Activated T-helper 2 cell treated with anti-CD3 and anti-CD28 coated beads, Interferon-gamma antibody, Interleukin-2, Interleukin-4, amounts not matched to agents 10 μg/mL and 5 μg/mL and 100 μg/mL, durations not matched to agents 14 hours and 24 hours and 36 hours (primary cell): ENCODE measurements at regions not wholly inside any gene's neighbourhood (a gene's known extent, or its start where the extent isn't known, plus 50 kb on each side); places are given as distances from the start of the nearest gene placed in this dataset.
"Not testable (repeated sequence)": the region's sequence is repeated elsewhere in the genome, so short reads cannot be mapped to it uniquely, and the experiment has no call there.

Experiments used
- DNase-seq: peaks from one replicate; pipeline ENCODE4 v3.0.0; 2021; ENCODE audit warnings: low spot score
- H3K27ac Mint-ChIP-seq: one replicate; pipeline ENCODE4 v1.8.0; 2021; ENCODE audit warnings: mixed read lengths
- H3K27me3 Mint-ChIP-seq: one replicate; pipeline ENCODE4 v1.8.0; 2021; ENCODE audit warnings: low read depth, mixed read lengths
- H3K36me3 Mint-ChIP-seq: one replicate; pipeline ENCODE4 v1.8.0; 2021; ENCODE audit warnings: low read depth, mixed read lengths
- H3K4me1 Mint-ChIP-seq: one replicate; pipeline ENCODE4 v1.8.0; 2021; ENCODE audit warnings: low read depth, mixed read lengths
- H3K4me3 Mint-ChIP-seq: one replicate; pipeline ENCODE4 v1.8.0; 2021; ENCODE audit warnings: low read depth, mild to moderate bottlenecking, moderate library complexity, mixed read lengths
- H3K9me3 Mint-ChIP-seq: one replicate; pipeline ENCODE4 v1.8.0; 2021; ENCODE audit warnings: mixed read lengths
- intact Hi-C: fragments of 100-400 bp; cut with micrococcal nuclease; formaldehyde crosslinking; loops from one replicate; pipeline ENCODE4 v1.15.1; 2023

DNA sequence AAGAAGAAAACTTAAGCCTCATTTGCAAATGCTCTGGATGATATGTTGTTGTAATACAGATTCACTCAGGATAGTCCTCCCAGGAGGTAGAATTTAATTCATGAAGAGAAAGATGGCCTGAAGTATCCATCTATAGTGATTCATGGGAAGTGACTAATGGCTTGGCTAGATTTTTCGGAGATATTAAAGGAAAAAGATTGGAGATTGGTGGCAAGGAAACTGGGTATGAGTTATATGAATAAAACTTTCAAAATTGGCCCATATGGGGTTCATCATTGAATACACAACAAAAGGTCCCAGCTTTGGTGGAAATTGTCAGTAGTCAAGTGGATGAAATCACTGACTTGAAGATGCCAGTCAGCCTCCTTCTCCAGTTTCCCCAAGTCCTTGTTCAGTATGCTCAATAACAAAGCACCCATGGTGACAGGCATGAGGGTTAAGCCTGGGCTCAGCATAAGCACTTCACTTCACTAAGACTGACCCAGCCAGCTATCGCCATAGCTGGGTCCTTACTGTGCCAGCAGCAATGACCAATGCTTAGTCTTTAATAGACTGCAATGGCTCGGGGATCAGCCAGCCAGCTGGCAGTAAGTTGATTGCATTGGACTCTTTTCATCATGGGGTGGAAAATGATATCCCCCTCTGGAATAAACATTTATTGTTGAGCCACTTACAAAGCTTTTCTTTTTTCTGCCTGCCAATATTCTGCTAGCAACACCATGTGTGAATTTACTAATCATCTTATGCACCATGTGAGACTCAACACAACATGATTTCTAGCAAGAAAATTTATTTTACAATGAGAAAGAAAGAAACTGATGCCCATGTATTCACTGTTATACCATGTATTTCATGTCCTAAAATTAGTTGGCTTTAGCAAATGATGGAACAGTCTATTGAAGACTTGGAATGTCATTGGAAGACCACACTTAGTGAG is 176.6 kb upstream of the TACR1 start:
- DNase-seq: no peak
- no peaks in the 10 kb centered on the region for H3K27me3 Mint-ChIP-seq
- intact Hi-C loops: no loop called here
- H3K36me3 Mint-ChIP-seq: no peaks in the 10 kb centered on the region
- H3K27ac Mint-ChIP-seq: no peak overlapping the region
- H3K4me3 Mint-ChIP-seq: no peak overlapping the region
- no peaks in the 10 kb centered on the region for H3K4me1 Mint-ChIP-seq
- H3K9me3 Mint-ChIP-seq: peaks cover 11% of the 10 kb centered on the region

DNA sequence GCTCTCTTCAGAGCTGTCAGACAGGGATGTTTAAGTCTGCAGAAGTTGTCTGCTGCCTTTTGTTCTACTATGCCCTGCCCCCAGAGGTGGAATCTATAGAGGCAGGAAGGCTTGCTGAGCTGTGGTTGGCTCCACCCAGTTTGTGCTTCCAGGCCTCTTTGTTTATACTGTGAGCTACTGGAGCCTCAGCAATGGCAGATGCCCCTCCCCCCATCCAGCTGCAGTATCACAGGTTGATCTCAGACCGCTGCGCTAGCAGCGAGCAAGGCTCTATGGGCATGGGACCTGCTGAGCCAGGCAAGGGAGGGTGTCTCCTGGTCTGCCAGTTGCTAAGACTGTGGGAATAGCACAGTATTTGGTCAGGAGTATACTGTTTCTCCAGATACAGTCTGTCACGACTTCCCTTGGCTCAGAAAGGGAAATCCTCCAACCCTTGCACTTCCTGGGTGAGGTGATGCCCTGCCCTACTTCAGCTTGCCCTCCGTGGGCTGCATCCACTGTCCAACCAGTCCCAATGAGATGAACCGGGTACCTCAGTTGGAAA is 175.2 kb upstream of the TACR1 start:
- H3K27me3 Mint-ChIP-seq, intact Hi-C loops, H3K4me3 Mint-ChIP-seq, H3K36me3 Mint-ChIP-seq, H3K27ac Mint-ChIP-seq, DNase-seq, H3K4me1 Mint-ChIP-seq: not testable (repeated sequence)
- H3K9me3 Mint-ChIP-seq: peaks cover 21% of the 10 kb centered on the region

DNA sequence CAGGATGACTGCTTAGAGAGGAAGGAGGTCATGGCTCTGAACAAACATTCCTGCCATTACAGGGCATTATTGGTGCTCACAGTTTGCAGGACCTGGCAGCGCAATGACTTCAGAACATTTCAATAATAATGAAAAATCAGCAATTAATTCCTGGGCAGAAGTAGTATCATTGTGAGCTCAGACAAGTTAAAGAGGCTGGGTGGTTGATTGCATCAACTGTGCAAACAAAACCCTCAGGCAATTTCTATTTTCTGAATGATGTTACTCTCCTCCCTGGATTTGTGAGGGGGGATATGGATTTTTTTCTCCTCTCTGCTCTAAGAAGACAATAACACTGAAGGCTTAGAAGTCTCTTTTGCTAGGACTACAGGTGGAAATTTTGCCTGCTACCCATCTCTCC is 168.1 kb upstream of the TACR1 start:
- intact Hi-C loops: no loop called here
- Mint-ChIP-seq H3K4me1 (no peaks in the 10 kb centered on the region), H3K9me3 (peaks cover 17% of the 10 kb centered on the region), H3K27ac (no peak overlapping the region), H3K4me3 (no peak overlapping the region), H3K27me3 (no peaks in the 10 kb centered on the region), H3K36me3 (no peaks in the 10 kb centered on the region)
- DNase-seq: no peak

- Mint-ChIP-seq H3K36me3 (no peaks in the 10 kb centered on the region), H3K27ac (no peak overlapping the region), H3K4me3 (no peak overlapping the region), H3K27me3 (no peaks in the 10 kb centered on the region), H3K4me1 (no peaks in the 10 kb centered on the region), H3K9me3 (no peaks in the 10 kb centered on the region)
- DNase-seq: no peak
- intact Hi-C loops: no loop called here
Measured at GRCh38 chr2:75361486-75361885, 162.2 kb upstream of the TACR1 start.

DNA sequence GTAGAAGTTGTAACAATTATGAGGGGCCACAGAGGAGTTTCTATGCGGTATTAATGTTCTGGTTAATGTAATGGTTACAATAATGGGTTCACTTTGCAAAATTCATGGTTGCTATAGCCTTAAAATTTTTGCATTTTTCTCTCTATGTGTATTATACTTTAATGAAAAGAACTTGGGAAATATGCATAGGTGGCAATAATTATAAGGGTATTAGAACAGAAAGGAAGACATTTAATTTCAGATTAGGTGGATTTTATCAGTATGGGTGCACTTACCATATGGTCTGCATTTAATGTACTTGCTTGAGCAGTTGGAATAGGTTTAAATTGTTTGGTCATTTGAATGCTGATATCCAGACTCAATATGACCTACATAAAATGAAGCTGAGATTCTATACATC is 161.6 kb upstream of the TACR1 start:
- Mint-ChIP-seq H3K4me1 (no peaks in the 10 kb centered on the region), H3K4me3 (no peak overlapping the region), H3K36me3 (no peaks in the 10 kb centered on the region), H3K27me3 (no peaks in the 10 kb centered on the region), H3K27ac (no peak overlapping the region), H3K9me3 (no peaks in the 10 kb centered on the region)
- intact Hi-C loops: no loop called here
- DNase-seq: no peak

DNA sequence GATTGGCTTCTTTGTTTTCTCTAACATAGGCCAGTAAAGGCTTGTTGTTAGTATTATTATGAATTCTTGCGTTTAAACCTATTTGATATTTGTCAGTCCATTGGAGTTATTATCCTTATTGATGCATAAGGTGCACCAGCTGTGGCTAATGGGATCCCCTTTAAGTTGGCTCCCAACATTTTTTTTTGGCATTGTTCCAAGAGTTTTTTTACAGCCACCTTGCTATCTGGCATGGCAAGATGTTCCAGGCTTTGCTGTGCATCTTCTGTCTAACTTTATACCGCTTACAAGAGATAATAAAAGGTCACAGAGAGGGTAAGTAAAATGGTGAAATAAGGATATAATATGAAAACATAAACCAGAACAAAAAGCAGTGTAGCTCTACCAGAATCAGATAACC is 157.5 kb upstream of the TACR1 start:
- intact Hi-C loops: no loop called here
- Mint-ChIP-seq H3K4me1 (no peaks in the 10 kb centered on the region), H3K9me3 (no peaks in the 10 kb centered on the region), H3K36me3 (no peaks in the 10 kb centered on the region), H3K4me3 (no peak overlapping the region), H3K27ac (no peak overlapping the region), H3K27me3 (no peaks in the 10 kb centered on the region)
- DNase-seq: no peak

- no peaks in the 10 kb centered on the region for H3K9me3 Mint-ChIP-seq
Measured at GRCh38 chr2:75353131-75353530, 153.8 kb upstream of the TACR1 start.

DNA sequence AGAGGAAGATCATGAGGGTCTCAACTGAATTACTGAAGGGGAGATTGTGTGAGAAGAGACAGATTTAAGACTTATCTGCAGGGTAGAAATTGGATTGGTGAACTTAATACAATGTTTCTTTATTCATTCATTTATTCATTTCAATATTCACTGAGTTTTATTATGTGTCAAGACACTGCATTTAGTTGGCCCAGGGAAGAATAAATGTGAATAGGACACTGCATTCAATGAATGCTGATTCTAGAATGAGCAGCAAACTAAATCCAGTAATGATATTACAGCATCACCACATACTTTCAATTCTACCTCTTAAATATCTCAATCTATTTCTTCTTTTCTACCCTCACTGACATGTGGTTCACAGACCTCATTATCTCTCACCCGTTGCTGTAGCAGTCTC is 149.0 kb upstream of the TACR1 start:
- intact Hi-C loops: no loop called here
- H3K9me3 Mint-ChIP-seq: no peaks in the 10 kb centered on the region
- DNase-seq: no peak
- H3K4me3 Mint-ChIP-seq: no peak overlapping the region
- no peak overlapping the region for H3K27ac Mint-ChIP-seq
- no peaks in the 10 kb centered on the region for H3K4me1 Mint-ChIP-seq
- H3K27me3 Mint-ChIP-seq: no peaks in the 10 kb centered on the region
- no peaks in the 10 kb centered on the region for H3K36me3 Mint-ChIP-seq

More at GRCh38 chr2:75353131-75353530, 153.8 kb upstream of the TACR1 start:
- intact Hi-C loops: no loop called here
- Mint-ChIP-seq H3K27me3 (no peaks in the 10 kb centered on the region), H3K4me3 (no peak overlapping the region), H3K4me1 (no peaks in the 10 kb centered on the region), H3K27ac (no peak overlapping the region), H3K36me3 (no peaks in the 10 kb centered on the region)
- no peak for DNase-seq

DNA sequence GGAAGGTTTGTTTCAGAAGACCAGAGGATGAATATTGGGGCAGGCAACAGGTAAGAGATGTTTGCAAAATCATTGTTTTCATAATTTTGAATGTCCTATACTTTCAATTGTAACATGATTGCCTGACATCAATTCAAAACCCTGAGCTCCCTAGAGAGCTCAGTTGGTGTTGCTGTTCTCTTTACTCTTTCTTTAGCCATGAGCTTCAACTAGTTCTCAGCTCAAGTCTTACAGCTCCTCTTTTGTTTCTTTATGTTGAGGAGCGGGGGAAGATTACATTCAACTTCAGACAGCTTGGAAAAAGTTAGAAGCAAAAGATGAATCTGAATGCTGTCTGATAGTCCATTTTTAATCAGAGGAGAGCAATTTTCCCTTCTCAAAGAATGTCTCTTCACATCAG is 144.8 kb upstream of the TACR1 start:
- H3K9me3 Mint-ChIP-seq: no peaks in the 10 kb centered on the region
- H3K27ac Mint-ChIP-seq: no peak overlapping the region
- no peak for DNase-seq
- intact Hi-C loops: no loop called here
- H3K27me3 Mint-ChIP-seq: no peaks in the 10 kb centered on the region
- H3K4me1 Mint-ChIP-seq: no peaks in the 10 kb centered on the region
- no peaks in the 10 kb centered on the region for H3K36me3 Mint-ChIP-seq
- H3K4me3 Mint-ChIP-seq: no peak overlapping the region

- H3K4me1 Mint-ChIP-seq: no peaks in the 10 kb centered on the region
- no peaks in the 10 kb centered on the region for H3K9me3 Mint-ChIP-seq
- H3K36me3 Mint-ChIP-seq: no peaks in the 10 kb centered on the region
- H3K27me3 Mint-ChIP-seq: no peaks in the 10 kb centered on the region
- no peak for DNase-seq
- intact Hi-C loops: no loop called here
- H3K4me3 Mint-ChIP-seq: no peak overlapping the region
- H3K27ac Mint-ChIP-seq: no peak overlapping the region
Measured at GRCh38 chr2:75342504-75343175, 143.3 kb upstream of the TACR1 start.

GRCh38 chr2:75340560-75340959 is 141.2 kb upstream of the TACR1 start:
- intact Hi-C loops: no loop called here
- no peak overlapping the region for H3K4me3 Mint-ChIP-seq
- no peak overlapping the region for H3K27ac Mint-ChIP-seq
- H3K4me1 Mint-ChIP-seq: no peaks in the 10 kb centered on the region
- H3K36me3 Mint-ChIP-seq: no peaks in the 10 kb centered on the region
- H3K27me3 Mint-ChIP-seq: no peaks in the 10 kb centered on the region
- DNase-seq: no peak
- H3K9me3 Mint-ChIP-seq: no peaks in the 10 kb centered on the region

- no peak overlapping the region for H3K4me3 Mint-ChIP-seq
- no peaks in the 10 kb centered on the region for H3K4me1 Mint-ChIP-seq
- no peaks in the 10 kb centered on the region for H3K9me3 Mint-ChIP-seq
- intact Hi-C loops: no loop called here
- no peak for DNase-seq
- no peak overlapping the region for H3K27ac Mint-ChIP-seq
- no peaks in the 10 kb centered on the region for H3K36me3 Mint-ChIP-seq
- no peaks in the 10 kb centered on the region for H3K27me3 Mint-ChIP-seq
Measured at GRCh38 chr2:75338461-75338860, 139.1 kb upstream of the TACR1 start.

- Mint-ChIP-seq H3K27me3 (no peaks in the 10 kb centered on the region), H3K36me3 (no peaks in the 10 kb centered on the region), H3K9me3 (no peaks in the 10 kb centered on the region), H3K27ac (no peak overlapping the region), H3K4me3 (no peak overlapping the region), H3K4me1 (no peaks in the 10 kb centered on the region)
- DNase-seq: no peak
- intact Hi-C loops: no loop called here
Measured at GRCh38 chr2:75337619-75338018, 138.3 kb upstream of the TACR1 start.
